Tibial nerve (tissue), 4 donors: ENCODE measurements at regions not wholly inside any gene's neighbourhood (a gene's known extent, or its start where the extent isn't known, plus 50 kb on each side); places are given as distances from the start of the nearest gene placed in this dataset.

ENCODE experiments used
- DNase-seq, 2 donors: peaks; one replicate each; pipeline ENCODE4 v3.0.0-alpha.2; 2019; ENCODE audit warnings: low spot score in 2 of 2
- H3K27ac ChIP-seq, 4 donors: fragments of 200-600 bp; sonication (generic) in 3 of 4; one replicate each; pipeline ENCODE4 v1.5.1; 2017 to 2019; ENCODE audit warnings: mild to moderate bottlenecking in 1 of 4
- H3K27me3 ChIP-seq, 2 donors: fragments of 200-600 bp; sonication (generic) in 1 of 2; one replicate each; pipeline versions ENCODE4 v1.5.1 to v1.6.0; 2017 to 2019
- H3K36me3 ChIP-seq, 3 donors: fragments of 200-600 bp; sonication (generic); one replicate each; pipeline ENCODE4 v1.5.1; 2018 to 2019
- H3K4me1 ChIP-seq, 4 donors: fragments of 200-600 bp; sonication (generic) in 3 of 4; one replicate each; pipeline ENCODE4 v1.5.1; 2017 to 2019
- H3K4me3 ChIP-seq, 4 donors: fragments of 200-600 bp; sonication (generic) in 3 of 4; one replicate each; pipeline ENCODE4 v1.5.1; 2017 to 2019; ENCODE audit warnings: mild to moderate bottlenecking in 1 of 4, moderate library complexity in 1 of 4
- H3K9me3 ChIP-seq, 4 donors: fragments of 200-600 bp; sonication (generic) in 3 of 4; one replicate each; pipeline ENCODE4 v1.5.1; 2017 to 2019
- CTCF ChIP-seq, 5 experiments: fragments of 200-600 bp in 3 of 5; fragments of 450-650 bp in 2 of 5; sonication (generic) in 3 of 5; IDR thresholded peaks; one replicate each; pipeline ENCODE4 v1.5.1; 2016 to 2019; ENCODE audit warnings: antibody characterized with exemption in 5 of 5, mild to moderate bottlenecking in 3 of 5, moderate library complexity in 2 of 5
- EP300 ChIP-seq, 2 donors: sonication (generic); formaldehyde crosslinking; IDR thresholded peaks; one replicate each; pipeline ENCODE4 v1.6.1; 2017; ENCODE audit warnings: antibody characterized with exemption in 2 of 2, mild to moderate bottlenecking in 1 of 2
- POLR2A ChIP-seq, 2 donors: fragments of 450-650 bp; IDR thresholded peaks; one replicate each; pipeline ENCODE4 v1.6.1; 2017; ENCODE audit warnings: antibody characterized with exemption in 2 of 2, mild to moderate bottlenecking in 2 of 2, moderate library complexity in 2 of 2
- WGBS, 2 donors: methylation state at CpG; one replicate each; pipeline ENCODE4 v1.1.5; 2018; 5-methylcytosine and 5-hydroxymethylcytosine counted together

DNA sequence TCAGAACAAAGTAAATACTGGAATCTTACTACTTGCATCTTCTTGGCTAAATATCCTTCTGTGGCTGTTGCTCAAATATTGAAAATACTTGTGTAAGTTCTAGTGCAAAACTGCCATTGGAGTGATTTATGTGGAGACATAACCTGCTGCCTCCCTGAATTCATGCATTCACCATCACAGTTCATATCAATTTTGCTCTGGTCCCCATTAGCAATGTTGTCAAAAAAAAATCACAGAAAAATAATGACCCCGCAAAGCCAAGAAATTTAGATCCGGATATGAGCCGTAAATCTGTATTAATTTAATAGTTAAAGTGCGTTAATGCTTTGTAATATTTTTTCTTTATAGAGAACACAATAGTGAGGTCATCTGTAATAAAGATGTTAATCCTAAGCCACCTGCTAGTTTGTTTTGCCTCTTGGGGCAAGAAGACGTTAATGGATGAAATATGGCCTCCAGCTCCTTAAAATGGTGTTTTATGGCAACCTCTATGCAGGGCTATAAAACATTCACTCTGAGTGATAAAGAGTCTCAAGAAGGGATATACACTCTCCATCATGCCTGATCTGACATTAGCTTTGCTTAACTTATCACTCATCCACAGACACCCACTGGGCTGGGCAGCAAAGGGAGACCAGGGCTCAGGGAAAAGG is 255.9 kb downstream of the INSC start:
- no peak overlapping the region for H3K27ac ChIP-seq
- H3K27me3 ChIP-seq = no peaks in the 10 kb centered on the region
- no peaks in the 10 kb centered on the region for H3K4me1 ChIP-seq
- DNase-seq = no peak
- H3K9me3 ChIP-seq = no peaks in the 10 kb centered on the region
- WGBS, 2 donors = 78 to 80% methylated on average over 5 of the region's 5 CpGs
- TF ChIP-seq CTCF (IDR thresholded peaks at IDR 0.05) (no peak), EP300 (IDR thresholded peaks at IDR 0.05) (no peak), POLR2A (IDR thresholded peaks at IDR 0.05) (no peak)
- H3K4me3 ChIP-seq = no peak overlapping the region
- H3K36me3 ChIP-seq = no peaks in the 10 kb centered on the region

DNA sequence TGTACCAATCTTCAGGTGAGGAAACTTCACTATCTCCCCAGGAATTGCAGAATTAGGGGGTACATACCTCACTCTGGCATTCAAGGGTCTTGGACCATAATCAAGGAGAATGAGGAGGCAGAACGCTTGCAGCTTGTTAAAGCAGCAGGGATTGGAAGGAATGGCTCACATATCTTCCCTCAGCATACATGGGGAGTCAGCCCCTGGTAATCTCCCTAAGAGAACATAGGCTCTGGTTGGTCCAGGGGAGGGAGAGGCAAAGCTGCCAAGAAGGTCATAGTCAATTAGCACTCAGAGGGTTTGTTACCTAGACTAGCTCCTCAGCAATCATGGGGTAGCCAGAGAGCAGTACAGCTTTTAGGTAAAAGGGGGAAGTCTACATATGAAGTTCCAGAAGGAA is 256.8 kb downstream of the INSC start:
- H3K4me1 ChIP-seq = no peaks in the 10 kb centered on the region
- no peaks in the 10 kb centered on the region for H3K27me3 ChIP-seq
- 74 to 78% methylated on average over 1 of the region's 1 CpG for WGBS, 2 donors

DNA sequence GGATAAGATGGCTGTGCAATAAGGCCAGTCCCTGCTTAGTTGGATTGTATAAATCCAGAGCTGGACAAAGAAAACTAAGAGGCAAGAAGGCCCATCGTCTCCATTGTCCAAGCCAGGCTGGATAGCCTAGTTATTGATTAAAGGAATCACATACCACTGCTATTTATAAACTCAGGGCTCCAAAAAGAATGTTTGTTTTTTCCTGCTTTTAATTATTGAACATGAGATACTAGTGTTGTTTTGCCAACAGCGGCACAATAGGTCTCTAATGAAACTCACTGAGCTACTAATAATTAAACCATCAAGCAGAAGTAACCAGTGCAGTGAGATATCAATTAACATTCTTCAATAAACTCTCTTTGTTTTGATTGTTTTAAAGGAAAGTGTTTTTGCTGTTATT is 259.7 kb downstream of the INSC start:
- WGBS, 2 donors = 81 to 82% methylated on average over 2 of the region's 2 CpGs
- H3K36me3 ChIP-seq = no peaks in the 10 kb centered on the region

More for the DNA sequence above, 256.8 kb downstream of the INSC start:
- no peak for DNase-seq
- TF ChIP-seq POLR2A (IDR thresholded peaks at IDR 0.05) (no peak), CTCF (IDR thresholded peaks at IDR 0.05) (no peak), EP300 (IDR thresholded peaks at IDR 0.05) (no peak)
- Histone ChIP-seq H3K4me3 (no peak overlapping the region), H3K36me3 (no peaks in the 10 kb centered on the region), H3K27ac (no peak overlapping the region), H3K9me3 (no peaks in the 10 kb centered on the region)

DNA sequence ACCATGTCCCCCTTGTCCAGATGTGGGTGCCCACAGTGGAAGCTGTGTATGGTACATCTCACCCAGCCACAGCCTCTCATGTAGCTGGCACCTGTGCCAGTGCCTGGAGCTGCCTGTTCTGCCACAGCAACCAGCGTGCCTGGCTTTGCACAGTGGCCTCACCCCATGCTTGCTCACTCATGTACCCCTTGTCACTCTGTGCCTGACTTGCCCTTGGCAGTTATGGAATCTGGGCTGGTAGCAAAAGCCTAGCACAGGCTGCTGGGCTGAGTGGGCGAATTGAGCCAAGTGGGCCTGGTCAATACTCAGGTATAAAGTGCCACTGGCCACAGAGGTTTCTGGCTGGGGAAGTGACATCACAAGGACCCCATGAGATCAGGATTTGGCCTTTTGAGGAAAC is 264.2 kb downstream of the INSC start:
- Histone ChIP-seq H3K4me1 (no peaks in the 10 kb centered on the region), H3K27ac (no peak overlapping the region), H3K4me3 (no peak overlapping the region), H3K9me3 (peaks cover 0 to 12% (median 0%) of the 10 kb centered on the region in 4 donors), H3K27me3 (no peaks in the 10 kb centered on the region), H3K36me3 (no peaks in the 10 kb centered on the region)
- 88 to 93% methylated on average over 2 of the region's 2 CpGs for WGBS, 2 donors
- TF ChIP-seq POLR2A (IDR thresholded peaks at IDR 0.05) = no peak
- TF ChIP-seq CTCF (IDR thresholded peaks at IDR 0.05) = no peak
- TF ChIP-seq EP300 (IDR thresholded peaks at IDR 0.05) = no peak
- DNase-seq = no peak

More for the DNA sequence above, 259.7 kb downstream of the INSC start:
- peaks cover 0 to 12% (median 0%) of the 10 kb centered on the region in 4 donors for H3K9me3 ChIP-seq
- no peaks in the 10 kb centered on the region for H3K4me1 ChIP-seq
- H3K27me3 ChIP-seq = no peaks in the 10 kb centered on the region
- TF ChIP-seq EP300 (IDR thresholded peaks at IDR 0.05) (no peak), POLR2A (IDR thresholded peaks at IDR 0.05) (no peak), CTCF (IDR thresholded peaks at IDR 0.05) (no peak)
- no peak overlapping the region for H3K4me3 ChIP-seq
- no peak for DNase-seq
- no peak overlapping the region for H3K27ac ChIP-seq

- no peak for TF ChIP-seq EP300 (IDR thresholded peaks at IDR 0.05)
- TF ChIP-seq CTCF (IDR thresholded peaks at IDR 0.05) = no peak
- no peak for TF ChIP-seq POLR2A (IDR thresholded peaks at IDR 0.05)
Observed at GRCh38 chr11:15379483-15379882, 264.8 kb downstream of the INSC start.

More at GRCh38 chr11:15379483-15379882, 264.8 kb downstream of the INSC start:
- Histone ChIP-seq H3K4me1 (no peaks in the 10 kb centered on the region), H3K36me3 (no peaks in the 10 kb centered on the region), H3K27me3 (no peaks in the 10 kb centered on the region), H3K27ac (no peak overlapping the region), H3K9me3 (peaks cover 0 to 12% (median 0%) of the 10 kb centered on the region in 4 donors), H3K4me3 (no peak overlapping the region)
- DNase-seq = no peak
- 81 to 98% methylated on average over 4 of the region's 4 CpGs for WGBS, 2 donors
